SK-N-SH treated with all-trans-retinoic acid at 6 μM for 48 hours (cell line): ENCODE measurements at regions not wholly inside any gene's neighbourhood (a gene's known extent, or its start where the extent isn't known, plus 50 kb on each side); places are given as distances from the start of the nearest gene placed in this dataset.

Source experiments
- ATAC-seq: fragments of 200-7000 bp; cut with Tn5 transposase; 3 replicates; pipeline ENCODE4 v1.9.1; 2020; ENCODE audit warnings: mild to moderate bottlenecking, moderate library complexity
- ARNTL ChIP-seq: fragments of 450-650 bp; formaldehyde crosslinking; IDR thresholded peaks from 2 replicates; pipeline ENCODE4 v1.5.0; 2020; ENCODE audit warnings: low read depth, mild to moderate bottlenecking, moderate library complexity, borderline replicate concordance
- BACH2 ChIP-seq: fragments of 250-450 bp; sonication (Bioruptor Pico); IDR thresholded peaks from 2 replicates; pipeline ENCODE4 v1.9.0; 2021; ENCODE audit warnings: mild to moderate bottlenecking, borderline replicate concordance
- CSDC2 ChIP-seq: fragments of 250-450 bp; sonication (Bioruptor Pico); IDR thresholded peaks from 2 replicates; pipeline ENCODE4 v1.5.0; 2020; ENCODE audit warnings: mild to moderate bottlenecking, moderate library complexity
- ESRRG ChIP-seq: fragments of 250-450 bp; sonication (Bioruptor Pico); IDR thresholded peaks from 2 replicates; pipeline ENCODE4 v1.6.1; 2021; ENCODE audit warnings: mild to moderate bottlenecking
- GLIS3 ChIP-seq: fragments of 250-450 bp; sonication (Bioruptor Pico); IDR thresholded peaks from 2 replicates; pipeline ENCODE4 v1.5.0; 2020; ENCODE audit warnings: mild to moderate bottlenecking, moderate library complexity
- PPARA ChIP-seq: fragments of 250-450 bp; sonication (Bioruptor Pico); IDR thresholded peaks from 2 replicates; pipeline ENCODE4 v1.5.0; 2020; ENCODE audit warnings: mild to moderate bottlenecking, borderline replicate concordance
- RARB ChIP-seq: fragments of 250-450 bp; sonication (Bioruptor Pico); IDR thresholded peaks from 2 replicates; pipeline ENCODE4 v1.8.0; 2021; ENCODE audit warnings: mild to moderate bottlenecking, moderate library complexity
- SNAI2 ChIP-seq: fragments of 250-450 bp; sonication (Bioruptor Pico); IDR thresholded peaks from 2 replicates; pipeline ENCODE4 v1.5.0; 2020; ENCODE audit warnings: mild to moderate bottlenecking, moderate library complexity
- TCF4 ChIP-seq: fragments of 250-450 bp; sonication (Bioruptor Pico); IDR thresholded peaks from 2 replicates; pipeline ENCODE4 v1.8.0; 2021; ENCODE audit warnings: mild to moderate bottlenecking, moderate library complexity, borderline replicate concordance
- ZC3H10 ChIP-seq: fragments of 250-450 bp; sonication (Bioruptor Pico); IDR thresholded peaks from 2 replicates; pipeline ENCODE4 v1.5.1; 2021; ENCODE audit warnings: mild to moderate bottlenecking, moderate library complexity
- ZFP3 ChIP-seq: fragments of 250-450 bp; sonication (Bioruptor Pico); IDR thresholded peaks from 2 replicates; pipeline ENCODE4 v1.5.0; 2020; ENCODE audit warnings: mild to moderate bottlenecking, moderate library complexity
- ZNF565 ChIP-seq: fragments of 450-650 bp; formaldehyde crosslinking; conservative IDR thresholded peaks from 2 replicates; pipeline ENCODE4 v1.5.0; 2020; ENCODE audit warnings: low read depth, mild to moderate bottlenecking, moderate library complexity
- ZNF8 ChIP-seq: fragments of 450-650 bp; formaldehyde crosslinking; IDR thresholded peaks from 2 replicates; pipeline ENCODE4 v1.5.0; 2020; ENCODE audit warnings: mild to moderate bottlenecking, moderate library complexity
- TF ChIP-seq, protein P1 (sequence below): fragments of 250-450 bp; sonication (Bioruptor Pico); IDR thresholded peaks from 2 replicates; pipeline ENCODE4 v1.5.0; 2020; ENCODE audit warnings: mild to moderate bottlenecking, moderate library complexity
- TF ChIP-seq, protein P2 (sequence below): fragments of 250-450 bp; sonication (Bioruptor Pico); IDR thresholded peaks from 2 replicates; pipeline ENCODE4 v1.5.1; 2020; ENCODE audit warnings: low read depth, mild to moderate bottlenecking, moderate library complexity
- TF ChIP-seq, protein P3 (sequence below): fragments of 250-450 bp; sonication (Bioruptor Pico); IDR thresholded peaks from 2 replicates; pipeline ENCODE4 v1.8.0; 2021; ENCODE audit warnings: low read depth, mild to moderate bottlenecking, moderate library complexity, borderline replicate concordance
- TF ChIP-seq, protein P4 (sequence below): fragments of 250-450 bp; sonication (Bioruptor Pico); IDR thresholded peaks from 2 replicates; pipeline ENCODE4 v1.8.0; 2020; ENCODE audit warnings: mild to moderate bottlenecking, moderate library complexity, borderline replicate concordance
- TF ChIP-seq, protein P5 (sequence below): fragments of 250-450 bp; sonication (Bioruptor Pico); IDR thresholded peaks from 2 replicates; pipeline ENCODE4 v1.5.1; 2021; ENCODE audit warnings: mild to moderate bottlenecking, moderate library complexity

DNA sequence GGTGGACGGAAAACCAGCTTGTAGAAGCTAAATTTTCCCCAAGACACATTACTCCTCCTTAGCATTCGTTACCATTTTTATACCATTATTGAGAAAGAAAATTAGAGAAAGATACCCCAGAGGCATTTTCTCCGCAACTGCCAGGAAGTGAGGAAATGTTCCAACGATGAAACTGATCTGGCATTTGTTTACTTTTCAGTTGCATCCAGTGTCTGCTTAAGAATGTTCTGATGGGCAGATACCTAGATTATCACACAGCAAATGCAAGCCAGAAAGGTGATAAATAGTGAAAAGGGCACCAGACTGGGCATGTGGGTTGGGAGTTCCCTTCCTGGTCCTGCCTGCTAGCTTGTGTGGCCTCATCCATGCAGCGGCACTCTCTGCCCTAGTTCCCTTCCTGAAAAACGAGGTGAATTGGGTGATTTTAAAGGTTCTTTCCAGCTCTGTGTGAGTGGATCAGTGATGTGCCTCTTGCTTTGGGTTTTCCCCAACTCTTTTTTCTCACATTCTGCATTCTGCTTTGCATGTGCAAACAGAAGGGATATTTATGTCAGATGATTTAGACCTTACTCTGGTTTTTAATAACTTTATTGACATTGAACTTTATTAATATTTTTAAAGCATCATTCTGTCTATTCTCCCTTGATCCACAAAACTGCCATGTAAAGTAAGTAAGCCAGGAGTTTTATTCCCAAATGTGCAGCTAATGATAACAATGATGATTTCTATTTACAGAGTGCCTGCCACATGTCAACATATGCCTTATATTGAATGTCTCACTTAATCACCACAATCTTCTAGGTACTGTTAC, 139.6 kb downstream of the INSIG2 start:
- no peak for ATAC-seq
- TF ChIP-seq SNAI2 (CRISPR knock-in tag) (no peak), ZNF8 (no peak), ESRRG (CRISPR knock-in tag) (no peak), ZC3H10 (CRISPR knock-in tag) (no peak), PPARA (CRISPR knock-in tag) (no peak), ZNF565 (no peak), BACH2 (CRISPR knock-in tag) (no peak), RARB (CRISPR knock-in tag) (no peak), CSDC2 (CRISPR knock-in tag) (no peak), GLIS3 (CRISPR knock-in tag) (no peak), ARNTL (CRISPR knock-in tag) (no peak), ZFP3 (CRISPR knock-in tag) (no peak)
- TF ChIP-seq, protein P1, sequence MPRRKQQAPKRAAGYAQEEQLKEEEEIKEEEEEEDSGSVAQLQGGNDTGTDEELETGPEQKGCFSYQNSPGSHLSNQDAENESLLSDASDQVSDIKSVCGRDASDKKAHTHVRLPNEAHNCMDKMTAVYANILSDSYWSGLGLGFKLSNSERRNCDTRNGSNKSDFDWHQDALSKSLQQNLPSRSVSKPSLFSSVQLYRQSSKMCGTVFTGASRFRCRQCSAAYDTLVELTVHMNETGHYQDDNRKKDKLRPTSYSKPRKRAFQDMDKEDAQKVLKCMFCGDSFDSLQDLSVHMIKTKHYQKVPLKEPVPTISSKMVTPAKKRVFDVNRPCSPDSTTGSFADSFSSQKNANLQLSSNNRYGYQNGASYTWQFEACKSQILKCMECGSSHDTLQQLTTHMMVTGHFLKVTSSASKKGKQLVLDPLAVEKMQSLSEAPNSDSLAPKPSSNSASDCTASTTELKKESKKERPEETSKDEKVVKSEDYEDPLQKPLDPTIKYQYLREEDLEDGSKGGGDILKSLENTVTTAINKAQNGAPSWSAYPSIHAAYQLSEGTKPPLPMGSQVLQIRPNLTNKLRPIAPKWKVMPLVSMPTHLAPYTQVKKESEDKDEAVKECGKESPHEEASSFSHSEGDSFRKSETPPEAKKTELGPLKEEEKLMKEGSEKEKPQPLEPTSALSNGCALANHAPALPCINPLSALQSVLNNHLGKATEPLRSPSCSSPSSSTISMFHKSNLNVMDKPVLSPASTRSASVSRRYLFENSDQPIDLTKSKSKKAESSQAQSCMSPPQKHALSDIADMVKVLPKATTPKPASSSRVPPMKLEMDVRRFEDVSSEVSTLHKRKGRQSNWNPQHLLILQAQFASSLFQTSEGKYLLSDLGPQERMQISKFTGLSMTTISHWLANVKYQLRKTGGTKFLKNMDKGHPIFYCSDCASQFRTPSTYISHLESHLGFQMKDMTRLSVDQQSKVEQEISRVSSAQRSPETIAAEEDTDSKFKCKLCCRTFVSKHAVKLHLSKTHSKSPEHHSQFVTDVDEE (CRISPR knock-in tag): no peak
- TF ChIP-seq, protein P2, sequence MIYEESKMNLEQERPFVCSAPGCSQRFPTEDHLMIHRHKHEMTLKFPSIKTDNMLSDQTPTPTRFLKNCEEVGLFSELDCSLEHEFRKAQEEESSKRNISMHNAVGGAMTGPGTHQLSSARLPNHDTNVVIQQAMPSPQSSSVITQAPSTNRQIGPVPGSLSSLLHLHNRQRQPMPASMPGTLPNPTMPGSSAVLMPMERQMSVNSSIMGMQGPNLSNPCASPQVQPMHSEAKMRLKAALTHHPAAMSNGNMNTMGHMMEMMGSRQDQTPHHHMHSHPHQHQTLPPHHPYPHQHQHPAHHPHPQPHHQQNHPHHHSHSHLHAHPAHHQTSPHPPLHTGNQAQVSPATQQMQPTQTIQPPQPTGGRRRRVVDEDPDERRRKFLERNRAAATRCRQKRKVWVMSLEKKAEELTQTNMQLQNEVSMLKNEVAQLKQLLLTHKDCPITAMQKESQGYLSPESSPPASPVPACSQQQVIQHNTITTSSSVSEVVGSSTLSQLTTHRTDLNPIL (CRISPR knock-in tag): no peak
- TF ChIP-seq, protein P3, sequence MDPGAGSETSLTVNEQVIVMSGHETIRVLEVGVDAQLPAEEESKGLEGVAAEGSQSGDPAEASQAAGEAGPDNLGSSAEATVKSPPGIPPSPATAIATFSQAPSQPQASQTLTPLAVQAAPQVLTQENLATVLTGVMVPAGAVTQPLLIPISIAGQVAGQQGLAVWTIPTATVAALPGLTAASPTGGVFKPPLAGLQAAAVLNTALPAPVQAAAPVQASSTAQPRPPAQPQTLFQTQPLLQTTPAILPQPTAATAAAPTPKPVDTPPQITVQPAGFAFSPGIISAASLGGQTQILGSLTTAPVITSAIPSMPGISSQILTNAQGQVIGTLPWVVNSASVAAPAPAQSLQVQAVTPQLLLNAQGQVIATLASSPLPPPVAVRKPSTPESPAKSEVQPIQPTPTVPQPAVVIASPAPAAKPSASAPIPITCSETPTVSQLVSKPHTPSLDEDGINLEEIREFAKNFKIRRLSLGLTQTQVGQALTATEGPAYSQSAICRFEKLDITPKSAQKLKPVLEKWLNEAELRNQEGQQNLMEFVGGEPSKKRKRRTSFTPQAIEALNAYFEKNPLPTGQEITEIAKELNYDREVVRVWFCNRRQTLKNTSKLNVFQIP (CRISPR knock-in tag): no peak
- TF ChIP-seq, all 23 proteins: peak for 0

DNA sequence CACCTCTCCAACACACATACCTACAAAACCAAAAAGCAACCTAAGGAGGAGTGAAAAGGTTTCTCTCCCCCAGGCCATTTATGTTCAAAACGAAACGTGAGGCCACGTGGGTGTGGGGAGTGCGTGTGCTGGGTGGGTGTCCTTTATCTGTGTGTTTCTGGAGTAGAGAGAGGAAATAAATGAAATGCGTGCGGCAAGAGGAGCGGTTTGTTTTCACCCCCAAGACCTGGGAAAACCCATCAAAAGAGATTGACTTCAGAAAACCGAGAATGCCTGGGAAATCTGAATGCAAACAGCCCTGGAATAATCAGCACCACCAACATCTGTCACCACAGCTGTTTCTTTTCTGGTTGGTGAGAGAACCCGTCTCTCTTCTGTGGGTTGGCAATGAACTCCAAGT, 137.4 kb downstream of the INSIG2 start:
- TF ChIP-seq ZC3H10 (CRISPR knock-in tag) (no peak), PPARA (CRISPR knock-in tag) (no peak), BACH2 (CRISPR knock-in tag) (no peak), ZNF8 (no peak), RARB (CRISPR knock-in tag) (no peak), ZNF565 (no peak), TCF4 (no peak), CSDC2 (CRISPR knock-in tag) (no peak), SNAI2 (CRISPR knock-in tag) (no peak), ARNTL (CRISPR knock-in tag) (no peak), ZFP3 (CRISPR knock-in tag) (no peak), GLIS3 (CRISPR knock-in tag) (no peak)
- TF ChIP-seq, protein P2 (CRISPR knock-in tag): no peak
- TF ChIP-seq, protein P4, sequence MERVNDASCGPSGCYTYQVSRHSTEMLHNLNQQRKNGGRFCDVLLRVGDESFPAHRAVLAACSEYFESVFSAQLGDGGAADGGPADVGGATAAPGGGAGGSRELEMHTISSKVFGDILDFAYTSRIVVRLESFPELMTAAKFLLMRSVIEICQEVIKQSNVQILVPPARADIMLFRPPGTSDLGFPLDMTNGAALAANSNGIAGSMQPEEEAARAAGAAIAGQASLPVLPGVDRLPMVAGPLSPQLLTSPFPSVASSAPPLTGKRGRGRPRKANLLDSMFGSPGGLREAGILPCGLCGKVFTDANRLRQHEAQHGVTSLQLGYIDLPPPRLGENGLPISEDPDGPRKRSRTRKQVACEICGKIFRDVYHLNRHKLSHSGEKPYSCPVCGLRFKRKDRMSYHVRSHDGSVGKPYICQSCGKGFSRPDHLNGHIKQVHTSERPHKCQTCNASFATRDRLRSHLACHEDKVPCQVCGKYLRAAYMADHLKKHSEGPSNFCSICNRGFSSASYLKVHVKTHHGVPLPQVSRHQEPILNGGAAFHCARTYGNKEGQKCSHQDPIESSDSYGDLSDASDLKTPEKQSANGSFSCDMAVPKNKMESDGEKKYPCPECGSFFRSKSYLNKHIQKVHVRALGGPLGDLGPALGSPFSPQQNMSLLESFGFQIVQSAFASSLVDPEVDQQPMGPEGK (CRISPR knock-in tag): no peak
- TF ChIP-seq, protein P5, sequence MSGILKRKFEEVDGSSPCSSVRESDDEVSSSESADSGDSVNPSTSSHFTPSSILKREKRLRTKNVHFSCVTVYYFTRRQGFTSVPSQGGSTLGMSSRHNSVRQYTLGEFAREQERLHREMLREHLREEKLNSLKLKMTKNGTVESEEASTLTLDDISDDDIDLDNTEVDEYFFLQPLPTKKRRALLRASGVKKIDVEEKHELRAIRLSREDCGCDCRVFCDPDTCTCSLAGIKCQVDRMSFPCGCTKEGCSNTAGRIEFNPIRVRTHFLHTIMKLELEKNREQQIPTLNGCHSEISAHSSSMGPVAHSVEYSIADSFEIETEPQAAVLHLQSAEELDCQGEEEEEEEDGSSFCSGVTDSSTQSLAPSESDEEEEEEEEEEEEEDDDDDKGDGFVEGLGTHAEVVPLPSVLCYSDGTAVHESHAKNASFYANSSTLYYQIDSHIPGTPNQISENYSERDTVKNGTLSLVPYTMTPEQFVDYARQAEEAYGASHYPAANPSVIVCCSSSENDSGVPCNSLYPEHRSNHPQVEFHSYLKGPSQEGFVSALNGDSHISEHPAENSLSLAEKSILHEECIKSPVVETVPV (CRISPR knock-in tag): no peak
- no peak for ATAC-seq
